OCI-LY3 (cell line): ENCODE measurements at regions not wholly inside any gene's neighbourhood (a gene's known extent, or its start where the extent isn't known, plus 50 kb on each side); places are given as distances from the start of the nearest gene placed in this dataset.

Experiments
- H2AFZ ChIP-seq: fragments of 200-600, 300-600 bp; shearing (Covaris generic); 2 replicates; pipeline ENCODE4 v1.6.0; 2014; ENCODE audit warnings: antibody characterized with exemption, low read depth, low read length
- H3K27ac ChIP-seq: fragments of 200-600, 300-600 bp; sonication (generic); 2 replicates; pipeline ENCODE4 v1.5.1; 2014; ENCODE audit warnings: mild to moderate bottlenecking, low read length, moderate library complexity, mixed read lengths
- H3K27me3 ChIP-seq: fragments of 200-600, 300-600 bp; sonication (generic); 2 replicates; pipeline ENCODE4 v1.6.1; 2014; ENCODE audit warnings: low read depth, low read length, mixed read lengths
- H3K36me3 ChIP-seq: fragments of 200-600, 300-600 bp; sonication (generic); replicated peaks from 2 replicates; pipeline ENCODE3; 2014; ENCODE audit warnings: low read depth, low read length, mixed read lengths
- H3K4me1 ChIP-seq: fragments of 300-600, 200-600 bp; sonication (generic); 2 replicates; pipeline ENCODE4 v1.6.1; 2014; ENCODE audit warnings: low read length, mixed read lengths
- H3K4me2 ChIP-seq: fragments of 200-600, 300-600 bp; sonication (generic); 2 replicates; pipeline ENCODE4 v1.6.1; 2014; ENCODE audit warnings: low read length, mixed read lengths
- H3K4me3 ChIP-seq: fragments of 300-600, 200-600 bp; sonication (generic); 2 replicates; pipeline ENCODE4 v1.5.1; 2014; ENCODE audit warnings: antibody characterized with exemption, mild to moderate bottlenecking, low read length, moderate library complexity
- H3K79me2 ChIP-seq: fragments of 300-600, 200-600 bp; shearing (Covaris generic); 2 replicates; pipeline ENCODE4 v1.6.1; 2014; ENCODE audit warnings: mild to moderate bottlenecking, low read length, mixed read lengths
- H3K9ac ChIP-seq: fragments of 300-600, 200-600 bp; shearing (Covaris generic); 2 replicates; pipeline ENCODE4 v1.6.0; 2014; ENCODE audit warnings: mild to moderate bottlenecking, low read length, moderate library complexity
- H3K9me3 ChIP-seq: fragments of 200-600, 300-600 bp; shearing (Covaris generic); 2 replicates; pipeline ENCODE4 v1.6.1; 2014; ENCODE audit warnings: low read length, mixed read lengths; ENCODE audit not compliant: insufficient read depth
- H4K20me1 ChIP-seq: fragments of 200-600, 300-600 bp; sonication (generic); 2 replicates; pipeline ENCODE4 v1.6.1; 2016; ENCODE audit warnings: low read length, mixed read lengths; ENCODE audit not compliant: insufficient read depth
- CTCF ChIP-seq: fragments of 200-600, 300-600 bp; sonication (generic); IDR thresholded peaks from 2 replicates; pipeline ENCODE4 v1.5.1; 2014; ENCODE audit warnings: antibody characterized with exemption, low read length, low read depth
- EZH2phosphoT487 ChIP-seq: fragments of 200-600 bp; shearing (Covaris generic); IDR thresholded peaks from 2 replicates; pipeline ENCODE4 v1.6.1; 2018; ENCODE audit warnings: antibody characterized with exemption, mixed run types, low read depth

GRCh38 chr11:33642461-33643166 is 58.0 kb downstream of the C11orf91 start:
- H3K27ac ChIP-seq = no peak overlapping the region
- no peaks in the 10 kb centered on the region for H3K9me3 ChIP-seq
- no peak overlapping the region for H3K9ac ChIP-seq
- H3K27me3 ChIP-seq = peaks cover 23% of the 10 kb centered on the region
- no peaks in the 10 kb centered on the region for H4K20me1 ChIP-seq
- H3K4me1 ChIP-seq = no peaks in the 10 kb centered on the region
- no peaks in the 10 kb centered on the region for H3K79me2 ChIP-seq
- no peak overlapping the region for H2AFZ ChIP-seq
- TF ChIP-seq CTCF (no peak), EZH2phosphoT487 (no peak)
- no peaks in the 10 kb centered on the region for H3K36me3 ChIP-seq
- no peak overlapping the region for H3K4me3 ChIP-seq
- H3K4me2 ChIP-seq = no peak overlapping the region

GRCh38 chr11:33640730-33641371 is 59.8 kb downstream of the C11orf91 start:
- H3K4me3 ChIP-seq = no peak overlapping the region
- H3K79me2 ChIP-seq = no peaks in the 10 kb centered on the region
- H3K9ac ChIP-seq = no peak overlapping the region
- no peaks in the 10 kb centered on the region for H3K36me3 ChIP-seq
- no peak overlapping the region for H3K4me2 ChIP-seq
- no peaks in the 10 kb centered on the region for H3K4me1 ChIP-seq
- no peak overlapping the region for H3K27ac ChIP-seq
- no peak overlapping the region for H2AFZ ChIP-seq
- H4K20me1 ChIP-seq = no peaks in the 10 kb centered on the region
- TF ChIP-seq CTCF (no peak), EZH2phosphoT487 (no peak)
- no peaks in the 10 kb centered on the region for H3K9me3 ChIP-seq
- peaks cover 28% of the 10 kb centered on the region for H3K27me3 ChIP-seq

GRCh38 chr11:33638608-33639007 is 62.0 kb downstream of the C11orf91 start:
- Histone ChIP-seq H3K27ac (no peak overlapping the region), H3K9me3 (no peaks in the 10 kb centered on the region), H3K9ac (no peak overlapping the region), H3K4me3 (no peak overlapping the region), H3K79me2 (no peaks in the 10 kb centered on the region), H3K36me3 (no peaks in the 10 kb centered on the region), H3K27me3 (peaks cover 22% of the 10 kb centered on the region), H3K4me2 (no peak overlapping the region), H3K4me1 (peaks cover 5% of the 10 kb centered on the region; the same call in 1 of the 2 replicates), H4K20me1 (no peaks in the 10 kb centered on the region), H2AFZ (no peak overlapping the region)
- no peak for TF ChIP-seq CTCF
- TF ChIP-seq EZH2phosphoT487 = no peak

- Histone ChIP-seq H3K79me2 (no peaks in the 10 kb centered on the region), H3K4me1 (peaks cover 5% of the 10 kb centered on the region; the same call in 1 of the 2 replicates), H3K4me3 (no peak overlapping the region), H2AFZ (no peak overlapping the region), H4K20me1 (no peaks in the 10 kb centered on the region), H3K27me3 (peaks cover 13% of the 10 kb centered on the region), H3K9ac (no peak overlapping the region), H3K4me2 (no peak overlapping the region), H3K9me3 (no peaks in the 10 kb centered on the region), H3K36me3 (no peaks in the 10 kb centered on the region), H3K27ac (no peak overlapping the region)
- TF ChIP-seq CTCF (no peak), EZH2phosphoT487 (no peak)
These were observed 64.5 kb downstream of the C11orf91 start for GRCh38 chr11:33636104-33636503.
